ENCODE measurements at regions not wholly inside any gene's neighbourhood (a gene's known extent, or its start where the extent isn't known, plus 50 kb on each side); places are given as distances from the start of the nearest gene placed in this dataset.

DNA sequence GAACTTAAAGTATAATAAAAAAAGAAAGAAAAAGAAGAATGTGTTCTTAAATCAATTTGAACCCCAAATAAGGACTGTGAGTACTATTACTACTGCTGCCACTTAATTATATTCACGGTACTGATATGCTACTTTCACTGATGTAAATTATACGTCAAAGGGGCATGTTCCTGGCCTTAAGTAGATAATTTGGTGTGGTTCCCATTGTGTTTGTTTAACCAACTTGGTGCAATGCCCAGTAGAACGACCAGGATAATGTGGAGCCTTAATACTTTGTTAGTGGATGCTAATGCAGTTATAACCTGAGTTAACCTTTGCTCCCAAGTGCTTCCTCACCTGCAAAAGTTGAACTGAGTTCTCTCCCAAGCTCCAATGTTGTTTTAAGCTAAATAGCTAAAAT lies 142.0 kb downstream of the NR4A2 start:
- TF ChIP-seq SP1 (IDR thresholded peaks at IDR 0.05) = no peak
- TF ChIP-seq FOXA1 (IDR thresholded peaks at IDR 0.05) = no peak
- no peak for TF ChIP-seq ELF4 (IDR thresholded peaks at IDR 0.05)
- TF ChIP-seq BHLHE40 (IDR thresholded peaks at IDR 0.05; ENCODE audit: borderline replicate concordance) = no peak
- TF ChIP-seq CTBP1 (IDR thresholded peaks at IDR 0.05; ENCODE audit: borderline replicate concordance) = no peak
- TF ChIP-seq FOXK2 (IDR thresholded peaks at IDR 0.05) = no peak
- no peak for TF ChIP-seq SUZ12 (IDR thresholded peaks at IDR 0.05)
- no peak for TF ChIP-seq FOXM1 (IDR thresholded peaks at IDR 0.05; ENCODE audit: borderline replicate concordance)
- TF ChIP-seq NFRKB (IDR thresholded peaks at IDR 0.05) = no peak
- no peak for TF ChIP-seq ARNT (IDR thresholded peaks at IDR 0.05)
- TF ChIP-seq TARDBP (IDR thresholded peaks at IDR 0.05) = no peak
- TF ChIP-seq L3MBTL2 (conservative IDR thresholded peaks at IDR 0.05) = no peak
- TF ChIP-seq ZNF384 (IDR thresholded peaks at IDR 0.05) = no peak
- TF ChIP-seq LEF1 (IDR thresholded peaks at IDR 0.05; ENCODE audit: borderline replicate concordance) = no peak
